Eye (tissue), 1 donor: ENCODE measurements at regions not wholly inside any gene's neighbourhood (a gene's known extent, or its start where the extent isn't known, plus 50 kb on each side); places are given as distances from the start of the nearest gene placed in this dataset.
A peak's percentile ranks its signal among the peaks of the same experiment; 100 is the strongest.

Experiments used
- DNase-seq: peaks from one replicate; pipeline ENCODE4 v3.0.0-alpha.2; 2015

GRCh38 chr2:161077367-161078210 is 82.6 kb upstream of the TANK start:
- no peak for DNase-seq

GRCh38 chr2:161078211-161078539 is 82.1 kb upstream of the TANK start:
- DNase-seq = no peak

GRCh38 chr2:161085149-161085548 is 75.1 kb upstream of the TANK start:
- no peak for DNase-seq

- DNase-seq = no peak
Measured at GRCh38 chr2:161088658-161089350, 71.4 kb upstream of the TANK start.

GRCh38 chr2:161090411-161090810 is 69.8 kb upstream of the TANK start:
- DNase-seq = no peak

GRCh38 chr2:161095314-161095713 is 64.9 kb upstream of the TANK start:
- no peak for DNase-seq

GRCh38 chr2:161096336-161096735 is 63.9 kb upstream of the TANK start:
- peak; percentile 56 for DNase-seq

- no peak for DNase-seq
Measured at GRCh38 chr2:161097157-161097556, 63.1 kb upstream of the TANK start.

GRCh38 chr2:161100211-161100895 is 59.9 kb upstream of the TANK start:
- DNase-seq = peak; percentile 58

- no peak for DNase-seq
Measured at GRCh38 chr2:161101406-161101805, 58.8 kb upstream of the TANK start.

- no peak for DNase-seq
Measured at GRCh38 chr2:161102770-161103450, 57.3 kb upstream of the TANK start.

- DNase-seq = no peak
Measured at GRCh38 chr2:161103451-161103831, 56.8 kb upstream of the TANK start.

- no peak for DNase-seq
Measured at GRCh38 chr2:161104054-161104553, 56.1 kb upstream of the TANK start.

- DNase-seq = no peak
Measured at GRCh38 chr2:161107265-161107664, 53.0 kb upstream of the TANK start.
